ENCODE measurements at regions not wholly inside any gene's neighbourhood (a gene's known extent, or its start where the extent isn't known, plus 50 kb on each side); places are given as distances from the start of the nearest gene placed in this dataset.

DNA sequence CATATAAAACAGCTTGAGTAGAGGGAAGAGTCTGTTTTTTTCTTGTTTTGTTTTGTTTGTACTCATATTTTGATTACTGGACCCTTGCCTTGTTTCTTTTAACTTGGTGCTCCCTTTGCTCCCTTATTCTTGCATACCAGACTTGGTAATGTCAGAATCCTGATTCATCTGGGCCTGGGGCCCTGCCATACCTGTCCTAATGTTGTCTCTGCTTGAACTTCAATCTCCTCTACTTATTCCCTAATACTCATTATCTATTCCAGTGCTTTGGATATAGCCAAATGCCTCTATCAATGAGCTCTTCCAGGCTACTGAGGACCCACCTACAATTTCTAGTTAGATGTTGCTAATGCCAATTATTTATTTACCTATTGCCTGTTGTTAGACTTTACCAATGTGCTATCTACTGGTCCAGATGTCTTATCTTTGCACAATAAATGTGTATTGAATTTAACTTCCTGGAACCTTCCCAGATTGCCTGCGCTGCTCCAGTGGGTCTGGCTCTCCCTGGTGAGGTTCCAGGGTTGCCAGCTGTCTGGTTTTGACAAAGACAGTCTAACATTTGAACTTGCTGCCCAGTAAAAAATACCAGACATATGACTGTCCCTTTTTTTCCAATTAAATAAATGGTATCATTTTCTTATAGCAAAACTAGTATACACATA is 64.4 kb upstream of the ACSL4 start:
- no peak for TF ChIP-seq CTCF (IDR thresholded peaks at IDR 0.05; ENCODE audit: insufficient read depth, low read length, poor library complexity, severe bottlenecking)
- DNase-seq (ENCODE audit: extremely low read depth, insufficient read length) = no peak
- H3K36me3 ChIP-seq (ENCODE audit: control insufficient read depth, insufficient read depth, low read length) = no peaks in the 10 kb centered on the region
- H3K27me3 ChIP-seq (replicated peaks; ENCODE audit: control insufficient read depth, insufficient read depth, low read length) = no peaks in the 10 kb centered on the region
- H3K4me3 ChIP-seq (replicated peaks; ENCODE audit: low read depth, low read length) = no peak overlapping the region

DNA sequence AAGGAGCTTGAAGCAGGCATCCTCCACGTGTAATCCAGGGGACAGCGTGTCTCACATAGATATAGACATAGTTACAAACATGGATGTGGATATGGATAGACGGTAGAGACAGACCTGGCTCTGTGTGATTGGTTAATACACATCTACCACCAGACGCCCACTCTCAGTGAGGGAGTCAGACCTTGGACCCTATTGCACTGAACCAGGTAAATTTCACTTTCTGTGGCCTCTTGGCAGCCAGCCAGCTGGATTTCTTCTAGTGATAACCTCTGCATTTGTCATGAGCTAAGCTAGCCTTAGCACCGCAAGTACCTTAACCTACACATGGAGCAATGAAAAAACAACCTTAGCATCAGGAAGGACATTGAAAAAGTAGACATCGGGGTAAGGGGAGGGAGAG is 79.2 kb upstream of the ACSL4 start:
- no peak for TF ChIP-seq CTCF (IDR thresholded peaks at IDR 0.05; ENCODE audit: insufficient read depth, low read length, poor library complexity, severe bottlenecking)
- DNase-seq (ENCODE audit: extremely low read depth, insufficient read length) = no peak
- no peak overlapping the region for H3K4me3 ChIP-seq (replicated peaks; ENCODE audit: low read depth, low read length)
- H3K27me3 ChIP-seq (replicated peaks; ENCODE audit: control insufficient read depth, insufficient read depth, low read length) = no peaks in the 10 kb centered on the region
- H3K36me3 ChIP-seq (ENCODE audit: control insufficient read depth, insufficient read depth, low read length) = no peaks in the 10 kb centered on the region

DNA sequence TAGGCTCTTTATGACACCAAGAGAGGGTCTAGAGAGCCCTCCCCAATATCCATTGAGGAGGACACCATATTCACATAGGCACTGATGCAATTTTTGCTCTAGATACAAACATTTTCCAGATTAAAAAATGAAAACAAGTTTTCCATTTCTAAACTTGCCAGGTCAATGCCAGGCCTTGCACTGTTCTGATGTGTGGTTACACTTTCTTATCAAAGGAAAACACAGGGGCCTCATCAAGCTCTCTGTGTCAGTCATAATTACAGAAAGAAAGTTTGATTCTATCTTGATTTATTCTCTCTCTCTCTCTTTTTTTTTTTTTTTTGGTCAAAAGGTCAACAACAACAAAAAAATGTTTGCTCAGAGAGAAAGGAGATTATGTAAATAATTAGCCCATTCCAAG is 80.2 kb upstream of the ACSL4 start:
- H3K27me3 ChIP-seq (replicated peaks; ENCODE audit: control insufficient read depth, insufficient read depth, low read length) = no peaks in the 10 kb centered on the region; the same call in 1 of the 2 replicates
- no peak for TF ChIP-seq CTCF (IDR thresholded peaks at IDR 0.05; ENCODE audit: insufficient read depth, low read length, poor library complexity, severe bottlenecking)
- no peak for DNase-seq (ENCODE audit: extremely low read depth, insufficient read length)
- H3K4me3 ChIP-seq (replicated peaks; ENCODE audit: low read depth, low read length) = no peak overlapping the region
- H3K36me3 ChIP-seq (ENCODE audit: control insufficient read depth, insufficient read depth, low read length) = no peaks in the 10 kb centered on the region

GRCh38 chrX:109818976-109819375 is 85.9 kb upstream of the ACSL4 start:
- DNase-seq (ENCODE audit: extremely low read depth, insufficient read length) = no peak
- Histone ChIP-seq H3K27me3 (replicated peaks; ENCODE audit: control insufficient read depth, insufficient read depth, low read length) (no peaks in the 10 kb centered on the region; the same call in 1 of the 2 replicates), H3K4me3 (replicated peaks; ENCODE audit: low read depth, low read length) (no peak overlapping the region), H3K36me3 (ENCODE audit: control insufficient read depth, insufficient read depth, low read length) (no peaks in the 10 kb centered on the region)
- TF ChIP-seq CTCF (IDR thresholded peaks at IDR 0.05; ENCODE audit: insufficient read depth, low read length, poor library complexity, severe bottlenecking) = no peak

DNA sequence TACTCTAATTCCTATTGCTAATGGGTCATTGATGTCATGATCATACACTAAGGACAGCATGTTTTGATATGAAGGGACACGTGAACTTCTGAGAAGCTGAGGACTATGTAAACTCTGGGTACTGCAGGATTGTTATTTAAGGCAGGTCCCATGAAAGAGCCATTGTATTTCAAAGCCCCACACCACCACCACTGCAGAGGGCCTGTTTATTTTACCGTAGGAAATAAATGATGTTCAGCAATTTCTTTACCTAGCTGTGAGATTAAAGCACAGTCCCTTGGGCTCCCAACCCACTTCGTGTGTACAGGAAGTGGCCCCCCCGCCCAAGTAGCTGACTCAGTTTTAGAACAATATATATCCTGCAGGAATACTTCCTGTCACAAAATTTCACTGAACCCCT is 89.8 kb upstream of the ACSL4 start:
- DNase-seq (ENCODE audit: extremely low read depth, insufficient read length) = no peak

More for the DNA sequence above, 89.8 kb upstream of the ACSL4 start:
- Histone ChIP-seq H3K4me3 (replicated peaks; ENCODE audit: low read depth, low read length) (no peak overlapping the region), H3K27me3 (replicated peaks; ENCODE audit: control insufficient read depth, insufficient read depth, low read length) (no peaks in the 10 kb centered on the region), H3K36me3 (ENCODE audit: control insufficient read depth, insufficient read depth, low read length) (no peaks in the 10 kb centered on the region)
- TF ChIP-seq CTCF (IDR thresholded peaks at IDR 0.05; ENCODE audit: insufficient read depth, low read length, poor library complexity, severe bottlenecking) = no peak

Measured in GM06990 (cell line).